Transverse colon (tissue), 4 donors: ENCODE measurements at regions not wholly inside any gene's neighbourhood (a gene's known extent, or its start where the extent isn't known, plus 50 kb on each side); places are given as distances from the start of the nearest gene placed in this dataset.
"Not testable (repeated sequence)": the region's sequence is repeated elsewhere in the genome, so short reads cannot be mapped to it uniquely, and the experiment has no call there.

Experiments
- DNase-seq: peaks from one replicate; pipeline ENCODE4 v3.0.0-alpha.2; 2019
- H3K27ac ChIP-seq, 4 donors: fragments of 200-600 bp; sonication (generic); 2 replicates each; pipeline ENCODE4 v1.5.1; 2016 to 2018; ENCODE audit warnings: inconsistent platforms in 4 of 4
- H3K27me3 ChIP-seq: fragments of 200-600 bp; sonication (generic); 2 replicates; pipeline ENCODE4 v1.5.1; 2017; ENCODE audit warnings: inconsistent platforms
- H3K36me3 ChIP-seq, 4 donors: fragments of 200-600 bp; sonication (generic); 2 replicates each; pipeline ENCODE4 v1.5.1; 2017 to 2019; ENCODE audit warnings: inconsistent platforms in 4 of 4
- H3K4me1 ChIP-seq, 4 donors: fragments of 200-600 bp; sonication (generic); 2 replicates each; pipeline ENCODE4 v1.5.1; 2017 to 2020; ENCODE audit warnings: inconsistent platforms in 4 of 4
- H3K4me3 ChIP-seq, 4 donors: fragments of 200-600 bp; sonication (generic); 1 replicate in 1 of 4; 2 replicates in 3 of 4; pipeline versions ENCODE4 v1.5.1 to v1.6.1; 2017 to 2019; ENCODE audit warnings: inconsistent platforms in 4 of 4
- H3K9me3 ChIP-seq, 2 donors: fragments of 200-600 bp; sonication (generic); 2 replicates each; pipeline ENCODE4 v1.5.1; 2017 to 2019; ENCODE audit warnings: inconsistent platforms in 2 of 2
- EP300 ChIP-seq: sonication (generic); formaldehyde crosslinking; IDR thresholded peaks from one replicate; pipeline ENCODE4 v1.6.1; 2017; ENCODE audit warnings: antibody characterized with exemption, low read depth
- POLR2A ChIP-seq: fragments of 450-650 bp; IDR thresholded peaks from one replicate; pipeline ENCODE4 v1.6.1; 2016; ENCODE audit warnings: antibody characterized with exemption, mild to moderate bottlenecking, moderate library complexity
- POLR2AphosphoS5 ChIP-seq, 3 donors: sonication (generic); formaldehyde crosslinking; IDR thresholded peaks; one replicate each; pipeline ENCODE4 v1.6.1; 2016; ENCODE audit warnings: antibody characterized with exemption in 3 of 3
- WGBS, 2 donors: methylation state at CpG; one replicate each; pipeline ENCODE4 v1.1.5; 2018; ENCODE audit warnings: low coverage in 1 of 2; 5-methylcytosine and 5-hydroxymethylcytosine counted together
- in situ Hi-C, 4 donors: fragments of 200-750 bp; cut with MboI; loops; one replicate each; pipeline versions ENCODE4 v1.15.0 to v1.15.1; 2017; ENCODE audit warnings: low sequenced_read_pairs in 3 of 4, low pct_ligation_motif_present in 1 of 4, low pct_unique_long_range_greater_than_20kb in 1 of 4
- intact Hi-C: fragments of 100-400 bp; cut with DNase I; formaldehyde crosslinking; loops from one replicate; pipeline ENCODE4 v1.15.1; 2023; ENCODE audit warnings: low total_unique reads
- TF ChIP-seq, protein P1 (sequence below), 5 experiments: fragments of 200-600 bp in 3 of 5; fragments of 450-650 bp in 2 of 5; sonication (generic) in 3 of 5; IDR thresholded peaks; 1 replicate in 2 of 5; 2 replicates in 3 of 5; pipeline ENCODE4 v1.5.1; 2016 to 2017; ENCODE audit warnings: antibody characterized with exemption in 5 of 5, inconsistent platforms in 3 of 5, mild to moderate bottlenecking in 2 of 5, moderate library complexity in 1 of 5

DNA sequence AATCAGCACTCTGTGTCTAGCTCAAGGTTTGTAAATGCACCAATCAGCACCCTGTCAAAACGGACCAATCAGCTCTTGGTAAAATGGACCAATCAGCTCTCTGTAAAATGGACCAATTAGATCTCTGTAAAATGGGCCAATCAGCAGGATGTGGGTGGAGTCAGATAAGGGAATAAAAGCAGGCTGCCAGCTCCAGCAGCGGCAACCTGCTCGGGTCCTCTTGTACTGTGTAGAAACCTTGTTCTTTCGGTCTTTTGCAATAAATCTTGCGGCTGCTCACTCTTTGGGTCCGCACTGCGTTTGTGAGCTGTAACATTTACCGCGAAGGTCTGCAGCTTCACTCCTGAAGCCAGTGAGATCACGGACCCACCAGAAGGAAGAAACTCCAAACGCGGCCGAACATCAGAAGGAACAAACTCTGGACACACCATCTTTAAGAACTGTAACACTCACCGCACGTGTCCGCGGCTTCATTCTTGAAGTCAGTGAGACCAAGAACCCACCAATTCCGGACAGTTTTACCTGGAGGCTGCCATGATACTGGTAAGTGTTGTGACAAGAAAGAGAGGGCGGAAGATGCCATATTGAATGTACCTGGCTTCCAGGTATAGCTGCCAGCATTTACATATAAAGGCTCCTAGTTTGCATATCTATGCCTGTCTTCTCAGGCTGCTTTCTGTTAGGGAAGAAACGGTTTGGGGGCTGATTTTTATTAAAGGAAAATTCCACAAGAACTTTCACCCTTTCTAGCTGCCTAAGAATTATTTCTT, 758.5 kb upstream of the CTNND2 start:
- H3K4me3 ChIP-seq = no peak overlapping the region
- no peak for TF ChIP-seq POLR2AphosphoS5 (IDR thresholded peaks at IDR 0.05)
- H3K27me3 ChIP-seq = no peaks in the 10 kb centered on the region
- H3K9me3 ChIP-seq = no peaks in the 10 kb centered on the region
- H3K36me3 ChIP-seq = no peaks in the 10 kb centered on the region
- no peak overlapping the region for H3K27ac ChIP-seq
- intact Hi-C loops (no loop called here), in situ Hi-C loops (no loop called here)
- DNase-seq = no peak
- 58 to 86% methylated on average over 4 to 20 of the region's 20 CpGs for WGBS, 2 donors
- no peaks in the 10 kb centered on the region for H3K4me1 ChIP-seq

DNA sequence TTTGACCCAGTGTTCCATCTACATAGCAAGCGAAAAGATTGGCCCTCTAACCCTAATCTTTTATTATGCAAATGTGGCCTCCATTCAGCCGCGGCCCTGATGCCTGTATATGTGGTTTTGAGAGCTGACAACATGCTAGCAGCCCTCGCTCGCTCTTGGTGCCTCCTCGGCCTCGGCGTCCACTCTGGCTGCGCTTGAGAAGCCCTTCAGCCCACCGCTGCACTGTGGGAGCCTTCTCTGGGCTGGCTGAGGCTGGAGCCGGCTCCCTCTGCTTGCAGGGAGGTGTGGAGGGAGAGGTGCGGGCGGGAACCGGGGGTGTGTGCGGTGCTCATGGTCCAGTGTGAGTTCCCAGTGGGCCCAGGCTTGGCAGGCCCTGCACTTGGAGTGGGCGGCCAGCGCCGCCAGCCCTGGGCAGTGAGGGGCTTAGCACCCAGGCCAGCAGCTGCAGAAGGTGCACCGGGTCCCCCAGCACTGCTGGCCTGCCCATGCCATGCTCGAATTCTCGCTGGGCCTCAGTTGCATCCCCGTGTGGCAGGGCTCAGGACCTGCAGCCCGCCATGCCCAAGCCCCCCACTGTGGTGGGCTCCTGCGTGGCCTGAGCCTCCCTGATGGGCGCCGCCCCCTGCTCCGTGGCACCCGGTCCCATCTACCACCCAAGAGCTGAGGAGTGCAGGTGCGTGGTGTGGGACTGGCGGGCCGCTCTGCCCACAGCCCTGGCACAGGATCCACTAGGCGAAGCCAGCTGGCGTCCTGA, 757.5 kb upstream of the CTNND2 start:
- no peak for DNase-seq
- in situ Hi-C loops = no loop called here
- no peak for TF ChIP-seq POLR2A
- TF ChIP-seq, protein P1, sequence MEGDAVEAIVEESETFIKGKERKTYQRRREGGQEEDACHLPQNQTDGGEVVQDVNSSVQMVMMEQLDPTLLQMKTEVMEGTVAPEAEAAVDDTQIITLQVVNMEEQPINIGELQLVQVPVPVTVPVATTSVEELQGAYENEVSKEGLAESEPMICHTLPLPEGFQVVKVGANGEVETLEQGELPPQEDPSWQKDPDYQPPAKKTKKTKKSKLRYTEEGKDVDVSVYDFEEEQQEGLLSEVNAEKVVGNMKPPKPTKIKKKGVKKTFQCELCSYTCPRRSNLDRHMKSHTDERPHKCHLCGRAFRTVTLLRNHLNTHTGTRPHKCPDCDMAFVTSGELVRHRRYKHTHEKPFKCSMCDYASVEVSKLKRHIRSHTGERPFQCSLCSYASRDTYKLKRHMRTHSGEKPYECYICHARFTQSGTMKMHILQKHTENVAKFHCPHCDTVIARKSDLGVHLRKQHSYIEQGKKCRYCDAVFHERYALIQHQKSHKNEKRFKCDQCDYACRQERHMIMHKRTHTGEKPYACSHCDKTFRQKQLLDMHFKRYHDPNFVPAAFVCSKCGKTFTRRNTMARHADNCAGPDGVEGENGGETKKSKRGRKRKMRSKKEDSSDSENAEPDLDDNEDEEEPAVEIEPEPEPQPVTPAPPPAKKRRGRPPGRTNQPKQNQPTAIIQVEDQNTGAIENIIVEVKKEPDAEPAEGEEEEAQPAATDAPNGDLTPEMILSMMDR (IDR thresholded peaks at IDR 0.05) = no peak
- Histone ChIP-seq H3K9me3 (peaks cover 0 to 3% of the 10 kb centered on the region in 2 donors), H3K4me1 (no peaks in the 10 kb centered on the region), H3K4me3 (no peak overlapping the region), H3K27me3 (no peaks in the 10 kb centered on the region), H3K36me3 (no peaks in the 10 kb centered on the region), H3K27ac (no peak overlapping the region)
- intact Hi-C loops = no loop called here
- 93% methylated on average over 3 to 18 of the region's 33 CpGs for WGBS, 2 donors

DNA sequence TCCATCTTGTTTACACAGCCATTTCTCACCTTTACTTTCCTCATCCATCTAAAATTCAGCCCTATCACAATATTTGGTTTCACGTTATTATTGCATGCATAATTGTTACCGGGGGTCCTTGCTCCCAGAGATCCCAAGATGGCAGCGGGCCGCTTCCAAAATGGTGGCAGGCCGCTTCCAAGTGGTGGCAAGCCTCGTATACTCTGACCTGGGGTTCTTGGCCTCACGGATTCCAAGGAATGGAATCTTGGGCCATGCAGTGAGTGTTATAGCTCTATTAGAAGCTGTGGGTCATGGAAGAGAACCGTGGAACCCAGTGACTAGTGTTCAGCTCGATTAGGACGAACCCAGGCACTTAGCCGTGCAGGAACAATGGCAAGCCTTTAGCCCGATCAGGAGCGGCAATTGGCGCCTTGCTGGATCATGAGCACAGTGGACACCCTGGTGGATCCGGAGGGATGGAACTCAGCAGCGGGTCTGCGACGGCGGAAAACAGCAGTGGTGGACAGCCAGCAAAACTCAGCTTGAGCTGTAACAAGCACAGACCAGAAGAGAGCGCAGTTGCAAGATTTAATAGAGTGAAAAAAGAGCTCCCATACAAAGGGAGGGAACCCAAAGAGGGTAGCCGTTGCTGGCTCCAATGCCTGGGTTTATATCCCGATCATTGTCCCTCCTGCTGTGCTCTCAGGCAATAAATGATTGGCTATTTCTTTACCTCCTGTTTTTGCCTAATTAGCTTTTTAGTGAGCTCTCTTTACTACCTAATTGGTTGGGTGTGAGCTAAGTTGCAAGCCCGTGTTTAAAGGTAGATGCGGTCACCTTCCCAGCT, 756.2 kb upstream of the CTNND2 start:
- intact Hi-C loops, H3K9me3 ChIP-seq, H3K36me3 ChIP-seq, H3K27me3 ChIP-seq, in situ Hi-C loops, H3K27ac ChIP-seq, H3K4me3 ChIP-seq, H3K4me1 ChIP-seq, DNase-seq: not testable (repeated sequence)
- WGBS, 2 donors = 82 to 90% methylated on average over 13 to 24 of the region's 24 CpGs

DNA sequence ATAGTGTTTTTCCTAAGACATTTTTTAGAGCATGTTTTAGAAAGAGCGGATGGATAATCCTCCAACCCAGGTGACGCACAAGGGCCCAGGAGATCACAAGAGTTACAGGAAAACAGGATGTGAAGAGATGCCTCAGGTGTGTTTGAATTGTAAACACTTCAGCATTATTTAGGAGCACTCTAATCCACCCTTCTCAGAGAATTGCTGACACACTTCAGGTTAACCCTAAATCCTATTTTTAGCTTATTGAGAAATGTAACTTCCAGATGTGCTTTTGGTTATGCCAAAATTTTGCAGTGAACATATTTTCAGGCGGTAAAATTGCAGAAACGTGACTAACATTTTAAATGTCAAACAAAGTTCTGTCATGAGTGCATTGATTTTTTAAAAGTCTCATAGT, 755.4 kb upstream of the CTNND2 start:
- in situ Hi-C loops = no loop called here
- 86 to 91% methylated on average over 3 to 4 of the region's 4 CpGs for WGBS, 2 donors
- no peak overlapping the region for H3K4me3 ChIP-seq
- no peak for DNase-seq
- no peak overlapping the region for H3K27ac ChIP-seq
- H3K9me3 ChIP-seq = peaks cover 0 to 3% of the 10 kb centered on the region in 2 donors
- no peaks in the 10 kb centered on the region for H3K27me3 ChIP-seq
- H3K36me3 ChIP-seq = no peaks in the 10 kb centered on the region
- intact Hi-C loops = no loop called here
- no peaks in the 10 kb centered on the region for H3K4me1 ChIP-seq
- TF ChIP-seq POLR2AphosphoS5 (IDR thresholded peaks at IDR 0.05) (no peak), POLR2A (no peak), EP300 (no peak)
- TF ChIP-seq, protein P1 (IDR thresholded peaks at IDR 0.05) = no peak

DNA sequence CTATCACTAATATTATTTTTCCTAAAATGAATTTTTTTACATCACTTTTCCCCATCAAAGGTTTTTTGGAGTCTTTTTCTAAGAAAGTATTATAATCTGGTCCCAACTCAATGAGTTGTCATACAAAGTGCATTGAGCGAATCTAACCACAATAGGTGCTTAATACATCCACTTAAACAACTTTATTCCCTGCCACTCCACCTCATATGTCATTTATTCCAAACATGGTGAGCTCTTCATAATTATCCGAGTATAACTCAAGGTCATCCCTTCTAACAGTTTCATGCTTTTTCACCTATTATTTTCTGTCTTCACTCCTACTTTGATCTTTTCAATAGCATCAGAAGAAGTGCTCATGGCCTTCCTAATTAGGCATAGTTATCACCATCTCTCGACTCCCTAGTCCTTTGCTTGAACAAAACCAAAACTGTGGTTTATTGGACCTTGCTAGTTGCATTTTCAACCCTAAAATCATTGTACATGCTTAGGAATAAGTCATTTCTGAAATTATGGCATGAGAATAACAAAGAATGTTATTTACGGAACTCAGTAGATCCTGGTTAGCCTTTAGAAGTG, 754.7 kb upstream of the CTNND2 start:
- peaks cover 0 to 3% of the 10 kb centered on the region in 2 donors for H3K9me3 ChIP-seq
- H3K36me3 ChIP-seq = no peaks in the 10 kb centered on the region
- TF ChIP-seq, protein P1 (IDR thresholded peaks at IDR 0.05) = no peak
- TF ChIP-seq POLR2AphosphoS5 (IDR thresholded peaks at IDR 0.05) (no peak), EP300 (no peak), POLR2A (no peak)
- H3K27me3 ChIP-seq = no peaks in the 10 kb centered on the region
- no peaks in the 10 kb centered on the region for H3K4me1 ChIP-seq
- 78 to 80% methylated on average over 4 of the region's 4 CpGs for WGBS, 2 donors
- in situ Hi-C loops (no loop called here), intact Hi-C loops (no loop called here)
- no peak overlapping the region for H3K4me3 ChIP-seq
- H3K27ac ChIP-seq = no peak overlapping the region
- no peak for DNase-seq

DNA sequence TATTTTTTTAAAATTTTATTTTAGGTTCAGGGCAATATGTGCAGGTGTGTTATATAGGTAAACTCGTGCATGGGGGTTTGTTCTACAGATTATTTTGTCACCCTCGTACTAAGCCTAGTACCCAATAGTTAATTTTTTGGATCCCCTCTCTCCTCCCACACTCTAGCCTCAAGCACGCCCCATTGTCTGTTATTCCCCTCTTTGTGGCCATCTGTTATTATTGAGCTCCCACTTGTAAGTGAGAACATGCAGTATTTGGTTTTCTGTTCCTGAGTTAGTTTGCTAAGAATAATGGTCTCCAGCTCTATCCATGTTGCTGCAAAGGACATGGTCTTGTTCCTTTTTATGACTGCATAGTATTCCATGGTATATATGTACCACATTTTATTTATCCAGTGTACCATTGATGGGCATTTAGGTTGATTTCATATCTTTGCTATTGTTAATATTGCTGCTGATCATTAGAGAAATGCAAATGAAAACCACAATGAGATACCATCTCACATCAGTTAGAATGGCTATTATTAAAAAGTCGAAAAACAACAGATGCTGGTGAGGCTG, 753.7 kb upstream of the CTNND2 start:
- 71 to 72% methylated on average over 4 of the region's 4 CpGs for WGBS, 2 donors
- H3K4me3 ChIP-seq, H3K36me3 ChIP-seq, in situ Hi-C loops, DNase-seq, H3K27ac ChIP-seq, H3K9me3 ChIP-seq, intact Hi-C loops, H3K27me3 ChIP-seq, H3K4me1 ChIP-seq: not testable (repeated sequence)
